ENCODE measurements at regions not wholly inside any gene's neighbourhood (a gene's known extent, or its start where the extent isn't known, plus 50 kb on each side); places are given as distances from the start of the nearest gene placed in this dataset.

- TF ChIP-seq, protein P1, sequence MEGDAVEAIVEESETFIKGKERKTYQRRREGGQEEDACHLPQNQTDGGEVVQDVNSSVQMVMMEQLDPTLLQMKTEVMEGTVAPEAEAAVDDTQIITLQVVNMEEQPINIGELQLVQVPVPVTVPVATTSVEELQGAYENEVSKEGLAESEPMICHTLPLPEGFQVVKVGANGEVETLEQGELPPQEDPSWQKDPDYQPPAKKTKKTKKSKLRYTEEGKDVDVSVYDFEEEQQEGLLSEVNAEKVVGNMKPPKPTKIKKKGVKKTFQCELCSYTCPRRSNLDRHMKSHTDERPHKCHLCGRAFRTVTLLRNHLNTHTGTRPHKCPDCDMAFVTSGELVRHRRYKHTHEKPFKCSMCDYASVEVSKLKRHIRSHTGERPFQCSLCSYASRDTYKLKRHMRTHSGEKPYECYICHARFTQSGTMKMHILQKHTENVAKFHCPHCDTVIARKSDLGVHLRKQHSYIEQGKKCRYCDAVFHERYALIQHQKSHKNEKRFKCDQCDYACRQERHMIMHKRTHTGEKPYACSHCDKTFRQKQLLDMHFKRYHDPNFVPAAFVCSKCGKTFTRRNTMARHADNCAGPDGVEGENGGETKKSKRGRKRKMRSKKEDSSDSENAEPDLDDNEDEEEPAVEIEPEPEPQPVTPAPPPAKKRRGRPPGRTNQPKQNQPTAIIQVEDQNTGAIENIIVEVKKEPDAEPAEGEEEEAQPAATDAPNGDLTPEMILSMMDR (IDR thresholded peaks at IDR 0.05), result no peak
- no peak for TF ChIP-seq EZH2 (IDR thresholded peaks at IDR 0.05)
Measured at GRCh38 chr17:56708220-56708558, 114.7 kb downstream of the NOG start.
